ENCODE measurements at regions not wholly inside any gene's neighbourhood (a gene's known extent, or its start where the extent isn't known, plus 50 kb on each side); places are given as distances from the start of the nearest gene placed in this dataset.

DNA sequence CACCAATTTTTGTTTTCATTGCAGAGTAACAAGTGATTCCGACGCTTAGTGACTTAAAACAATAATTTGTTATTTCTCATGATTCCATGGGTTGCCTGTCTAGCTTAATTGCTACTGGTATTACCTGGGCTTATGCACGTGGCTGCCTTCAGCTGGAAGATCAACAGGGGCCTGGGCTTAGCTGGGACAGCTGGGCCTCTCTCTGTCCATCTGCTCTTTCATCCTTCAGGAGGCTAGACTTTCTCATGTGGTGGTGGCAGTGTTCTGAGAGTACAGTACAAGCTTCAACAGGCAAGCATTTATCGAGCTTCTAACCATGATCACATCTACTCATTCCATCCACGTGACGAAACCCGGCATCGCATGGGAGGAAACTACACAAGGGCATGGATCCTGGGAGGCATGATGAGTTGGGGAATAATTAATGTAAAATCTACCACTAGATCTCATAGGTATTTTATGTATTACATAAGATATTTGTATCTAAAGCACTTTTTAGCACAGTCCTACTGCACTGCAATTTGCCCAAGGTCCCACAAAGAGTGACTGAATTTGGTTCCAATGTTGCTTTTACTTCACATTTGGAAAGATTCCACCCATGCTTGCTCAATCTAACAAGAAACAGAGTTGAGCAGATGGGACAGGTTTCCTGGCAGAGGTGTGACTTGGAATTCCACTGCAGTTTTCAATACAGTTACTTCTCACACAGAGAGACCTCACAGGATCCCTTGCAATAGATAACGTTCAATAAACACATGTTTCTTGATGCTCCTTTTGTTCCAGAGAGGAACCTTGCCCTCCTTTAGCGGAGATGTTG lies 153.1 kb upstream of the FRMD6 start:
- no peaks in the 10 kb centered on the region for H4K20me1 ChIP-seq (replicated peaks in 1 of 2; ENCODE audit: control insufficient read depth in 1 of 2, insufficient read depth in 2 of 2, low read length in 2 of 2)
- ChIA-PET CTCF (ENCODE audit: partially characterized antibody) (no interaction called here), POLR2A (ENCODE audit: partially characterized antibody) (no interaction called here)
- no peak overlapping the region for H3K14ac ChIP-seq (ENCODE audit: insufficient read length)
- no peak overlapping the region for H3K4me2 ChIP-seq (ENCODE audit: insufficient read depth in 1 of 2, low read depth in 2 of 2, low read length in 2 of 2)
- no peaks in the 10 kb centered on the region for H3K27me3 ChIP-seq (replicated peaks in 1 of 4; ENCODE audit: control insufficient read depth in 3 of 4, extremely low read depth in 1 of 4, insufficient read depth in 3 of 4, low read length in 3 of 4)
- 94% methylated on average over 10 of the region's 10 CpGs; no CpG with 5 or more reads in 1 of the 2 experiments for WGBS, 2 experiments (ENCODE audit: extremely low coverage in 1 of 2, insufficient coverage in 1 of 2, insufficient read length in 1 of 2, insufficient replicate concordance in 2 of 2, low coverage in 1 of 2, low lambda C conversion rate in 2 of 2, missing lambda C conversion rate in 1 of 2)
- DNase-seq (ENCODE audit: low read depth in 1 of 2, low spot score in 2 of 2) (no peak), FAIRE-seq (no peak)
- H3K4me3 ChIP-seq (ENCODE audit: extremely low read depth in 1 of 4, insufficient read depth in 2 of 4, low read depth in 3 of 4, low read length in 4 of 4): no peak overlapping the region
- H2AFZ ChIP-seq (ENCODE audit: low read length): no peak overlapping the region
- H2BK12ac ChIP-seq (ENCODE audit: low read depth, low read length): no peak overlapping the region
- no peak overlapping the region for H2BK120ac ChIP-seq (replicated peaks; ENCODE audit: low read depth, low read length)
- H4K8ac ChIP-seq (ENCODE audit: extremely low read depth, insufficient read depth, low read length): no peak overlapping the region
- no peak overlapping the region for H3K56ac ChIP-seq (replicated peaks; ENCODE audit: insufficient read length, low read depth, low read length)
- H3K27ac ChIP-seq (ENCODE audit: low read depth, low read length): no peak overlapping the region
- H3K18ac ChIP-seq (ENCODE audit: extremely low read depth, low read length): no peak overlapping the region
- H3K9me3 ChIP-seq (ENCODE audit: insufficient read depth in 2 of 2, low read depth in 1 of 2, low read length in 1 of 2): peaks cover 2 to 5% of the 10 kb centered on the region in 2 experiments; a peak in 1 of 4 replicates
- H2BK15ac ChIP-seq (ENCODE audit: low read length): no peak overlapping the region
- H3K9ac ChIP-seq (replicated peaks in 1 of 4; ENCODE audit: extremely low read depth in 1 of 4, low read depth in 3 of 4, low read length in 3 of 4): no peak overlapping the region
- H3K23ac ChIP-seq (ENCODE audit: insufficient read length): no peak overlapping the region
- H2AK5ac ChIP-seq (ENCODE audit: low read depth, low read length): no peak overlapping the region
- no peaks in the 10 kb centered on the region for H3K79me2 ChIP-seq (ENCODE audit: control insufficient read depth in 1 of 2, insufficient read depth in 2 of 2, low read length in 2 of 2)
- H3K4ac ChIP-seq (replicated peaks; ENCODE audit: insufficient read length, low read depth, low read length): no peak overlapping the region
- no peaks in the 10 kb centered on the region for H3K36me3 ChIP-seq (ENCODE audit: control insufficient read depth in 2 of 4, insufficient read depth in 4 of 4, low read length in 3 of 4)
- no peak for TF ChIP-seq EGR1 (IDR thresholded peaks at IDR 0.05; ENCODE audit: borderline replicate concordance, low read depth, low read length)
- no peak for TF ChIP-seq POLR2AphosphoS5 (IDR thresholded peaks at IDR 0.05; ENCODE audit: low read depth, low read length)
- TF ChIP-seq HDAC2 (IDR thresholded peaks at IDR 0.05; ENCODE audit: borderline replicate concordance in 1 of 2, low read depth in 2 of 2, low read length in 2 of 2): no peak
- TF ChIP-seq BACH1 (IDR thresholded peaks at IDR 0.05; ENCODE audit: low read length): no peak
- no peak for TF ChIP-seq SP2 (IDR thresholded peaks at IDR 0.05; ENCODE audit: low read length)
- TF ChIP-seq SIN3A (conservative IDR thresholded peaks at IDR 0.05 in 1 of 2, IDR thresholded peaks at IDR 0.05 in 1 of 2; ENCODE audit: low read depth in 1 of 2, low read length in 2 of 2): no peak
- TF ChIP-seq RBBP5 (IDR thresholded peaks at IDR 0.05; ENCODE audit: borderline replicate concordance, low read depth, low read length): no peak
- no peak for TF ChIP-seq KDM1A (IDR thresholded peaks at IDR 0.05; ENCODE audit: borderline replicate concordance, low read length)
- no peak for TF ChIP-seq SUZ12 (IDR thresholded peaks at IDR 0.05; ENCODE audit: low read length)
- TF ChIP-seq CHD1 (IDR thresholded peaks at IDR 0.05; ENCODE audit: low read depth, low read length): no peak
- no peak for TF ChIP-seq TAF7 (optimal IDR thresholded peaks at IDR 0.05; ENCODE audit: borderline replicate concordance, low read depth, low read length)
- TF ChIP-seq SIX5 (IDR thresholded peaks at IDR 0.05; ENCODE audit: low read depth, low read length): no peak
- no peaks in the 10 kb centered on the region for H3K23me2 ChIP-seq (ENCODE audit: low read depth, low read length)
- H2BK20ac ChIP-seq (ENCODE audit: low read length): no peak overlapping the region
- no peak overlapping the region for H4K91ac ChIP-seq (replicated peaks; ENCODE audit: insufficient read length, low read length)
- no peak overlapping the region for H4K5ac ChIP-seq (ENCODE audit: insufficient read length, low read depth, low read length)
- no peaks in the 10 kb centered on the region for H3K4me1 ChIP-seq (replicated peaks in 1 of 4; ENCODE audit: control insufficient read depth in 3 of 4, insufficient read depth in 4 of 4, low read length in 3 of 4)
- H3K79me1 ChIP-seq (ENCODE audit: low read depth, low read length): no peaks in the 10 kb centered on the region
- no peak overlapping the region for H2BK5ac ChIP-seq (ENCODE audit: low read depth, low read length)

Data from H1 (cell line).